Colonic mucosa (tissue), 4 donors: ENCODE measurements at regions not wholly inside any gene's neighbourhood (a gene's known extent, or its start where the extent isn't known, plus 50 kb on each side); places are given as distances from the start of the nearest gene placed in this dataset.
A peak's percentile ranks its signal among the peaks of the same experiment; 100 is the strongest.

ENCODE experiments used
- DNase-seq: peaks from one replicate; pipeline ENCODE4 v3.0.0-alpha.2; 2020
- H3K27ac ChIP-seq: fragments of 200-600 bp; one replicate; pipeline ENCODE4 v1.8.0; 2021
- H3K27me3 ChIP-seq: fragments of 200-600 bp; one replicate; pipeline ENCODE4 v1.8.0; 2021
- H3K36me3 ChIP-seq: fragments of 200-600 bp; one replicate; pipeline ENCODE4 v1.8.0; 2021
- H3K4me1 ChIP-seq: fragments of 200-600 bp; one replicate; pipeline ENCODE4 v1.8.0; 2021; ENCODE audit warnings: mild to moderate bottlenecking
- H3K4me3 ChIP-seq: fragments of 200-600 bp; one replicate; pipeline ENCODE4 v1.8.0; 2021
- H3K9ac ChIP-seq, 2 donors: one replicate each; pipeline ENCODE4 v1.7.0; 2013; ENCODE audit warnings: control low read depth in 2 of 2, low read depth in 2 of 2, low read length in 2 of 2
- H3K9me3 ChIP-seq: fragments of 200-600 bp; one replicate; pipeline ENCODE4 v1.8.0; 2021
- CTCF ChIP-seq: fragments of 200-600 bp; IDR thresholded peaks from one replicate; pipeline ENCODE4 v1.8.0; 2022; ENCODE audit warnings: antibody characterized with exemption, mild to moderate bottlenecking
- intact Hi-C: fragments of 100-400 bp; cut with DNase I; formaldehyde crosslinking; loops from one replicate; pipeline ENCODE4 v1.14.1; 2022
- donor health status: healthy.
- donor health status: DM: no; HTN: no; CAD: no.
- donor health status: DM: no; HTN: no; CAD: no.

- no peak for DNase-seq
- Histone ChIP-seq H3K4me3 (no peak overlapping the region), H3K9me3 (no peaks in the 10 kb centered on the region), H3K36me3 (no peaks in the 10 kb centered on the region), H3K27ac (no peak overlapping the region), H3K9ac (no peak overlapping the region), H3K4me1 (peaks cover 11% of the 10 kb centered on the region), H3K27me3 (no peaks in the 10 kb centered on the region)
- no peak for TF ChIP-seq CTCF
- intact Hi-C loops: no loop called here
These were observed 104.1 kb downstream of the KCTD15 start for GRCh38 chr19:33900817-33901216.

GRCh38 chr19:33902395-33902794 lies 105.7 kb downstream of the KCTD15 start:
- Histone ChIP-seq H3K27ac (no peak overlapping the region), H3K4me3 (no peak overlapping the region), H3K36me3 (no peaks in the 10 kb centered on the region), H3K9me3 (no peaks in the 10 kb centered on the region), H3K9ac (no peak overlapping the region), H3K27me3 (peaks cover 5% of the 10 kb centered on the region), H3K4me1 (peaks cover 15% of the 10 kb centered on the region)
- no peak for DNase-seq
- no peak for TF ChIP-seq CTCF
- intact Hi-C loops: no loop called here

GRCh38 chr19:33902802-33903488 lies 106.3 kb downstream of the KCTD15 start:
- intact Hi-C loops: no loop called here

GRCh38 chr19:33903489-33903850 lies 106.8 kb downstream of the KCTD15 start:
- H3K9me3 ChIP-seq: no peaks in the 10 kb centered on the region
- H3K27me3 ChIP-seq: peaks cover 5% of the 10 kb centered on the region
- intact Hi-C loops: no loop called here
- H3K27ac ChIP-seq: no peak overlapping the region
- TF ChIP-seq CTCF: no peak
- no peaks in the 10 kb centered on the region for H3K36me3 ChIP-seq
- no peak overlapping the region for H3K4me3 ChIP-seq
- no peak overlapping the region for H3K9ac ChIP-seq
- no peak for DNase-seq
- peaks cover 15% of the 10 kb centered on the region for H3K4me1 ChIP-seq

More at GRCh38 chr19:33902802-33903488, 106.3 kb downstream of the KCTD15 start:
- H3K4me3 ChIP-seq: no peak overlapping the region
- peaks cover 15% of the 10 kb centered on the region for H3K4me1 ChIP-seq
- no peak for TF ChIP-seq CTCF
- no peak overlapping the region for H3K27ac ChIP-seq
- peak; percentile 35 for DNase-seq
- H3K36me3 ChIP-seq: no peaks in the 10 kb centered on the region
- peaks cover 5% of the 10 kb centered on the region for H3K27me3 ChIP-seq
- H3K9me3 ChIP-seq: no peaks in the 10 kb centered on the region
- H3K9ac ChIP-seq: no peak overlapping the region

GRCh38 chr19:33904681-33905080 lies 108.0 kb downstream of the KCTD15 start:
- Histone ChIP-seq H3K4me1 (peaks cover 15% of the 10 kb centered on the region), H3K9ac (peak overlapping the region; percentile 79 to 90), H3K27ac (no peak overlapping the region), H3K4me3 (no peak overlapping the region), H3K36me3 (no peaks in the 10 kb centered on the region), H3K9me3 (no peaks in the 10 kb centered on the region), H3K27me3 (peaks cover 5% of the 10 kb centered on the region)
- no peak for DNase-seq
- intact Hi-C loops: no loop called here
- TF ChIP-seq CTCF: no peak
